ENCODE measurements at regions not wholly inside any gene's neighbourhood (a gene's known extent, or its start where the extent isn't known, plus 50 kb on each side); places are given as distances from the start of the nearest gene placed in this dataset.

GRCh38 chr20:58599966-58600365, 51.1 kb upstream of the STX16 start:
- TF ChIP-seq, protein P1, sequence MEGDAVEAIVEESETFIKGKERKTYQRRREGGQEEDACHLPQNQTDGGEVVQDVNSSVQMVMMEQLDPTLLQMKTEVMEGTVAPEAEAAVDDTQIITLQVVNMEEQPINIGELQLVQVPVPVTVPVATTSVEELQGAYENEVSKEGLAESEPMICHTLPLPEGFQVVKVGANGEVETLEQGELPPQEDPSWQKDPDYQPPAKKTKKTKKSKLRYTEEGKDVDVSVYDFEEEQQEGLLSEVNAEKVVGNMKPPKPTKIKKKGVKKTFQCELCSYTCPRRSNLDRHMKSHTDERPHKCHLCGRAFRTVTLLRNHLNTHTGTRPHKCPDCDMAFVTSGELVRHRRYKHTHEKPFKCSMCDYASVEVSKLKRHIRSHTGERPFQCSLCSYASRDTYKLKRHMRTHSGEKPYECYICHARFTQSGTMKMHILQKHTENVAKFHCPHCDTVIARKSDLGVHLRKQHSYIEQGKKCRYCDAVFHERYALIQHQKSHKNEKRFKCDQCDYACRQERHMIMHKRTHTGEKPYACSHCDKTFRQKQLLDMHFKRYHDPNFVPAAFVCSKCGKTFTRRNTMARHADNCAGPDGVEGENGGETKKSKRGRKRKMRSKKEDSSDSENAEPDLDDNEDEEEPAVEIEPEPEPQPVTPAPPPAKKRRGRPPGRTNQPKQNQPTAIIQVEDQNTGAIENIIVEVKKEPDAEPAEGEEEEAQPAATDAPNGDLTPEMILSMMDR (conservative IDR thresholded peaks at IDR 0.05; ENCODE audit: low read length) = no peak
- TF ChIP-seq EZH2phosphoT487 (IDR thresholded peaks at IDR 0.05; ENCODE audit: borderline replicate concordance, low read depth, low read length) = no peak
